ENCODE measurements at regions not wholly inside any gene's neighbourhood (a gene's known extent, or its start where the extent isn't known, plus 50 kb on each side); places are given as distances from the start of the nearest gene placed in this dataset.

DNA sequence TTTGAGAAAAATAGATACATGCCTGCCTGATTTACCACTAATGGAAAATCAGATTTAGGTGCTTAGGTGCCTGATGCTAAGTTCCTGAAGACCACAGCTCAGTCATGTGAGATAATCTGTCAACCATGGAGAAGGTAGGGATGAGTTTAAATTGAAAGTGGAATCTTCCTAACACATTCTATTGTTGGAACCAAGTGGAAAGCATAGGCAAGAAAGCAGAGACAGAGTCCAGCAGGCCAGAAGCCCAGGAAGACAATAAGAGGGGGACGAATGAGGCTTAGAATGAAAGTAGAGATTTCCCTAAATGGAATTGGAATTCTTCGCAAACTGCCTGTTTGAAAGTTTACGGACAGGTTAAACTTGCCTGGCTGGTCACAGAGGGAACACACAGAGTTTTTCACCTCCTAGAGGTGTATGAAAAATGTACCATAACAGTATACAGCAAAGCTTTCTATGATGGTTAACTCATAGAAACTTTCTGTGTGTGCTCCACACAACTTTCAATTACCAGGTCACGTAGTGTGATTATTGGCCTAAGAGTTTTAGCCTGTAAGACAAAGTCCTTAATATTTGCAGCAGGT, 453.8 kb upstream of the KCNMB2 start:
- no peak for DNase-seq
- H3K27me3 Mint-ChIP-seq, result no peaks in the 10 kb centered on the region
- H3K36me3 Mint-ChIP-seq, result peaks cover 3% of the 10 kb centered on the region
- no peak overlapping the region for H3K4me3 Mint-ChIP-seq
- H3K9me3 Mint-ChIP-seq, result no peaks in the 10 kb centered on the region
- H3K4me1 Mint-ChIP-seq, result peaks cover 44% of the 10 kb centered on the region
- H3K27ac Mint-ChIP-seq, result no peak overlapping the region

DNA sequence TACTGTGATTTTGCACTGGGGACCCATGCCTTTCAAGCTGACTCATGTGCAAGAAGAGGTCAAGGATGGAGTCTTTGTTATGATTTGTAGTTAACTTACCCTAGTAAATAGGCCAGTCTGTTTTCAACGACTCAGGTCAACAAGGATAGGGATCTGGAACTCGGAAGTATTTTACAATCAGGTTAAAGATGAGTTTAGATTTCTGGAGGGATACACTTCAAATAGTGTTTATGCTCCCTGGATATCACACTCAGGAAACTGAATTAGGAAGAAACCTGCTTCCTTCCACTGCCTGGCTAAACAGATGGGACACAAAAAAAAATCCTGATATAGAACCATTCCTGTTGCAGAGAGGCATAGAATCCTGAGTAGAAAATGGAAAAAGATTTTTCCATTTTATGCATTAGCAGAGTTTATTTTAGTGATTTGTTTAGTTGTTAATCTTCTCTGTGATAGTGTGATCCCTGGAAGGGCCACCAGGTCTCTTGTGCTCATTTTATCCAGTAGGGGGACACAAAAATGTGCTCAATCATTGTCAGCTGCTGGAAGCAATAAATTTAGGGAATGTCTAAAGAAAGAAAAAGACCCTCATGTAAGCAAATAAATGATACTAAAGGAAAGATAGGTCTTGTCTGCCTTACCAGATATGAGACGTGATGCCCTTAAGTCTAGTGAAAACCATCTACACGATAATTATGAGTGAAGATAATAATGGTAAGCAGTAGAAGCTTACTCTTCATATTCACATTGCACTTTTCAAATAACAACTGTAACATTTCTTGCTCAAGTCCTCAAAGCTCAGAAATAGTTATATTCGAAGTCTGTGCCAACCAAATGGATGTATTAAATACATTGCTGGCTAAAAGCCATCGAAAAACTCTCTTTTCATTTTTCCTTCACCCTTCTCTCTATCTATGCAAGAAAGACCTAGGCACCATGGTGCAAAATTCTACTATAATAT, 452.1 kb upstream of the KCNMB2 start:
- Mint-ChIP-seq H3K36me3 (peaks cover 3% of the 10 kb centered on the region), H3K4me1 (peaks cover 44% of the 10 kb centered on the region), H3K4me3 (no peak overlapping the region), H3K27ac (peak overlapping the region; percentile 32), H3K9me3 (no peaks in the 10 kb centered on the region), H3K27me3 (no peaks in the 10 kb centered on the region)
- DNase-seq, result no peak

DNA sequence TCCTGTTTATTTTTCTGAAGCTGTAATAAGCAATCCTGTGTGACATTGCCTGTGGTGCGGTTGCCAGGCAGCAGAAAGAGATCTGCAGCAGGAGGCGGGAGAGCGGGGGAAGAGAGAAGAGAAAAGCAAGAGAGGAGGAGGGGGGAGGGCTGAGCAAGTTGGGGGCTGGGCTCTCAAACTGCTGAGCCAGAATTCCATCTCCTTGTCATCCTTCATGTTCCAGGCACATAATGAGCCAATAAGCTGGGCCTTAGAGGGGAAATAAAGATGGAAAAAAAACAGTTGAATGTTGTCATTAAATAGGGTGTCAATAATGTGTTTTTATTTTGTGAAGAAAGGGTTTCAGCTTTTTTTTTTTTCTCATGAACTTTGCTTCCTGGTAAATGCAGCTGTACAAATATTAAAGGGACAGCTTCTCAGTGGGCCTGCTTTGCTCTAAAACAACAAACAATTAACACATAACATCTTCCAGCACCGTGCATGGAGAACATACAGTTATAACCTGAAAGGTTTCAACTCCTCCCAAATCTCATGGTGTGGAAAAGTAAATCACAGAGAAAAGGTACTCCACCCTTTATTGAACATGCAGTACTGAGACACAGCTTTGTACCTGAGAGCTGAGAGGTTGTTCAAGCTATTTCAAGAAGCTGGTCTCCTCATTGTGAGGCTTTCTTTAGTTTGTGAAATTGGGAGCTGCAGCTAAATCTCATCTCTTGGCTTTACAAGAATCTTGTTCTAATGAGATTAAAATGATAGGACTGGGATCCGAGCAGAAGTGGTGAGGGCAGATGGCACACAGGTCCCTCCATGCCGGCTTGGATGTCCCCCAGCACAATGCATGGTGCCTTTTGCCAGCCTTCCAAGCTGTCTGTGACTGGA, 451.1 kb upstream of the KCNMB2 start:
- H3K4me1 Mint-ChIP-seq, result peaks cover 40% of the 10 kb centered on the region

DNA sequence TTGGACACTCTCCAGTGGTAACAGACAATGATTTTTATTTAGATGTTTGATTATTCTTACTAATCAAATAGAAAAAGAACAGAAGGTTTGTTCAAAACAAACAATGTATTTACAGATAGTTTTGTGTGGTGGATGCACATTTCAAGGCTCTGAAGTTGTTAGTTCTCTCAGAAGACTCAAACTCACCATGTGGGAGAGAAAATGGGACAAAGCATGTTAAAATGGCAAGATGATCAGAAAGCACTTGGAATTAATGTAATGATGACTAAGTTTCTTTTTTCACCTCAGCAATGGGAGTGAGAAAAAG, 450.5 kb upstream of the KCNMB2 start:
- H3K27ac Mint-ChIP-seq, result no peak overlapping the region
- H3K27me3 Mint-ChIP-seq, result no peaks in the 10 kb centered on the region
- DNase-seq, result no peak
- peaks cover 3% of the 10 kb centered on the region for H3K36me3 Mint-ChIP-seq
- H3K9me3 Mint-ChIP-seq, result no peaks in the 10 kb centered on the region
- H3K4me1 Mint-ChIP-seq, result peaks cover 35% of the 10 kb centered on the region
- no peak overlapping the region for H3K4me3 Mint-ChIP-seq

More for the DNA sequence above, 451.1 kb upstream of the KCNMB2 start:
- H3K27me3 Mint-ChIP-seq, result no peaks in the 10 kb centered on the region
- DNase-seq, result peak; percentile 25
- no peak overlapping the region for H3K27ac Mint-ChIP-seq
- H3K4me3 Mint-ChIP-seq, result no peak overlapping the region
- H3K9me3 Mint-ChIP-seq, result no peaks in the 10 kb centered on the region
- peaks cover 3% of the 10 kb centered on the region for H3K36me3 Mint-ChIP-seq

DNA sequence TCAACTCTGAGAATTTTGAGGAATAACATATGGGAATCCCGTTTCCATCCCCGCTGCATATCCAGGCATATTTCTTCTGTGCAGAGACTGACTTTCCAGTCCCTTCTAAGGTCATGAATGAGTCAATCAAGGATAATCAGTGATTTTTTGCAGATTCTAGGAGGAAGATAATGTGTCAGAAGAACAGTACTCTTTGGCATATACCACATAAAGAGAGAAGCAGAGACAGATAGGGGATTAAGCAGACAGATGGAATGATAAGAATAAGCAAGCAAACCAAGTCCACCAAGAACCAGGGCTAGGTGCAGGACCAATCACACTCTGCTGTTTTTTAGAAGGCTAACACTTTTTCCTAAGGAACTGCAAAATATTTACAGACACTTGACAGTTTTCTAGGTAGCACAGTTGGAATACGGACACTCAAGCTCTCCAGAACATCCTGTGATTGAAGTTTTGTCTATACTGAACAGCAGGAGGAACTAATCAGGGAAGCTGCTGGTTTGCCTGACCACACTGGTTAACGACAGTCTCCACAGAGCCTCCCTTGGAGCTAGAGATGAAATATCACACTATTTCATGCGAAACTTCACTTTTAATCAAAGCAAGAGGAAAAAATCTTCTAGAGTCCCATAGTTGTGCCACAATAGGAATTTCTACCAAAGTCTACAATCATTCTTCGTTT, 450.0 kb upstream of the KCNMB2 start:
- DNase-seq, result no peak
- Mint-ChIP-seq H3K27me3 (no peaks in the 10 kb centered on the region), H3K36me3 (no peaks in the 10 kb centered on the region), H3K4me1 (peaks cover 34% of the 10 kb centered on the region), H3K9me3 (peaks cover 2% of the 10 kb centered on the region), H3K4me3 (no peak overlapping the region), H3K27ac (no peak overlapping the region)

DNA sequence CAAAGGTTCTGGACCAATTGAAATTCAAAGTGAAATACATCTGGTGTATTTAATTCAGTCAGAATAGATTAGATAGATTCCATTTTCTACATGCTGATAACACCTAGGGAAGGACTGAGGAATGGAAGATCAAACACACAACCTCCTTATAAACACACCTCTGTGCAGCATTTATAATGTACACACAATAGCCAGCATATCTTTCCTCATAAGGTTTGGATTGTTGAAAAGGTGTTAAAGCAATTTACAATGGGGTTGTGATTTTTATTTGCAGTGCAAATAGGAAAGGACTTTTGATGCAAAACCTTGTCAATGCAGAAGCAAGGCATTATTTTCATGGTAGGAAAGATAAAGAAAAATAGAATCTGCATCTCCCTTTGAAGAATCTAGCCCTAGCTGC, 448.9 kb upstream of the KCNMB2 start:
- H3K4me1 Mint-ChIP-seq, result peaks cover 31% of the 10 kb centered on the region
- peaks cover 9% of the 10 kb centered on the region for H3K9me3 Mint-ChIP-seq
- no peaks in the 10 kb centered on the region for H3K27me3 Mint-ChIP-seq
- no peak overlapping the region for H3K27ac Mint-ChIP-seq
- DNase-seq, result no peak
- no peak overlapping the region for H3K4me3 Mint-ChIP-seq
- peaks cover under 1% of the 10 kb centered on the region for H3K36me3 Mint-ChIP-seq

DNA sequence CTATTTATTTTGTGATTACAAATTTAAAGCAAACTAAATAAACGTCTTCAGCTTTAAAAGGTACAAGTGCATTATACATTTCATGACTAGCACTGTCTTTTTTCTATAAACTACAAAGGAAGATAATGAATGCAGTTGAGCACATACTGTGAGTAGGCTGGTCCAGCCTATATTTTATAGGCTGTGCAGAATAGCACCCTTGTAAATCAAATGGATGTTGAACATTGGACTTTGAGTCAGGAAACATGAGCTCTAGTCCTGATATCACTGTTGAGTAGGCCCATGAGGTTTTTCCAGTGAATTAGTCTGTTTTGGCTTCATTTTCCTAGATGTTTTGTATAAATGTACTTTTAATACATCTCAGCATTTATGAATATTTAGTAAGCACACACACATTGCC, 447.3 kb upstream of the KCNMB2 start:
- H3K27me3 Mint-ChIP-seq, result no peaks in the 10 kb centered on the region
- DNase-seq, result no peak
- no peak overlapping the region for H3K4me3 Mint-ChIP-seq
- H3K9me3 Mint-ChIP-seq, result peaks cover 21% of the 10 kb centered on the region
- H3K36me3 Mint-ChIP-seq, result peaks cover 4% of the 10 kb centered on the region
- H3K4me1 Mint-ChIP-seq, result peaks cover 28% of the 10 kb centered on the region
- no peak overlapping the region for H3K27ac Mint-ChIP-seq

DNA sequence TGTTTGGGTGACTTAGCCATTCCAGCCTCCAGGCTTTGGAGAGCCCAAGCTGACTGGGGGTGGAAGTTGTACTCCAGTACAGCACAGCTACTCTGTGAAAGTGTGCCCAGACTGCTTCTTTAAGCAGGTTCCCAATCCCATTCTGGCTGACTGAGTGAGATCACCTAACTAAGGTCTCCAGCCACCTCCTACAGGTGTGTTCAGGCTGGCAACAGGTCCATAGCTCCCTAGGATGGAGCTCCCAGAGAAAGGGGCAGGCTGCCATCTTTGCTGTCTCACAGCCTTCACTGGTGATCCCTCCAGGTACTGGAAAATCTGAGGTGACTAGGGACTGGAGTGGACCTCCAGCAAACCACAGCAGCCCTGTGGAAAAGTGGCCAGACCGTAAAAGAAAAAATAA, 445.3 kb upstream of the KCNMB2 start:
- Mint-ChIP-seq H3K27me3 (no peaks in the 10 kb centered on the region), H3K4me3 (no peak overlapping the region), H3K4me1 (peaks cover 10% of the 10 kb centered on the region), H3K9me3 (peaks cover 24% of the 10 kb centered on the region), H3K27ac (no peak overlapping the region), H3K36me3 (peaks cover 5% of the 10 kb centered on the region)
- no peak for DNase-seq

DNA sequence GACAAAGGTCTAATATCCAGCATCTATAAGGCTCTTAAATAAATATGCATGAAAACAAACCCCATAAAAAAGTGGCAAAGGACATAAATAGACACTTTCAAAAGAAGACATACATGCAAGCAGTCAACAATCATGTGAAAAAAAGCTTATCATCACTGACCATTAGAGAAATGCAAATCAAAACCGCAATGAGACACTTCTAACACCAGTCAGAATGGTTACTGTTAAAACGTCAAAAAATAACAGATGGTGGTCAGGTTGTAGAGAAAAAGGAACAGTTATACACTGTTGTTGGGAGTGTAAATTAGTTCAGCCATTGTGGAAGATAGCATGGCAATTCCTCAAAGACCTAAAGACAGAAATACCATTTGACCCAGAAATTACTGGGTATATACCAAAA, 440.7 kb upstream of the KCNMB2 start:
- Mint-ChIP-seq H3K4me1 (no peaks in the 10 kb centered on the region), H3K27me3 (no peaks in the 10 kb centered on the region), H3K36me3 (peaks cover 5% of the 10 kb centered on the region), H3K9me3 (peaks cover 26% of the 10 kb centered on the region), H3K27ac (no peak overlapping the region), H3K4me3 (no peak overlapping the region)
- no peak for DNase-seq

DNA sequence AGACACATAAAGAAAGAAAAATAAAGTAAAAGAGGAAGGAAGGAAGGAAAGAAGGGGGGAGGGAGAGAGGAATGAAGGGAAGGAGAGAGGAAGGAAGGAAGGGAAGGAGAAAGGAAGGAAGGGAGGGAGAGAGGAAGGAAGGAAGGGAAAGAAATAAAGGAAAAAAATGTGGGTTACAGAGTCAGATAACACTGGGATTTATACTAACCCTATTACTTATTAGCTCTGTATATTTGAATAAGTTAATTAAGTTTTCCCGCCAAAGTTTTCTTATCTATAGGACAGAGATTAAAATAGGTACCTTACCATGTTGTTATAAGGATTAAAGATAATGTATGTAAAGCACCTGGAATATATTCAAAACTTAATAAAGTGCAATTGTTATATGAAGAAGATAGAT, 439.3 kb upstream of the KCNMB2 start:
- H3K27me3 Mint-ChIP-seq, result no peaks in the 10 kb centered on the region
- no peaks in the 10 kb centered on the region for H3K4me1 Mint-ChIP-seq
- no peak overlapping the region for H3K4me3 Mint-ChIP-seq
- peaks cover 19% of the 10 kb centered on the region for H3K9me3 Mint-ChIP-seq
- peaks cover 5% of the 10 kb centered on the region for H3K36me3 Mint-ChIP-seq
- no peak for DNase-seq
- H3K27ac Mint-ChIP-seq, result no peak overlapping the region

DNA sequence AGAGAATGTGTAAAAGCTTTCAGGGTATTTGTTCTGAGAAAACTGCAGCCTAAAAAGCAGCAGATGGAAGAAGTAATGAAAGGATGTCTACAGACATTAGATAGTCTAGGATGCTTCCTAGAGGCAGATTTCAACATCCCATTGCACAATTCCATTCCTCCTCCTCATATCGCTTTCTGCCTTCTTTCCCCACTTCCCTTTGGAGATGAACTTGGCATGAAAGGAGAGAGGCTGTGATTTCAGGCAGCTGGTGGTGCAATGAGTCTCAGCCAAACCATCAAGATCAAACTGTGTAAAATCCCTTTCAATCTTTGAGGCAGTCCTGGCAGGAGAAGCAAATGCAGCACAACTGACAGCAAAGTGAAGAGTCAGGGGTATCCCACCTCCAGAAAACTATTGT, 438.7 kb upstream of the KCNMB2 start:
- peaks cover 16% of the 10 kb centered on the region for H3K9me3 Mint-ChIP-seq
- no peak overlapping the region for H3K4me3 Mint-ChIP-seq
- no peaks in the 10 kb centered on the region for H3K27me3 Mint-ChIP-seq
- no peaks in the 10 kb centered on the region for H3K4me1 Mint-ChIP-seq
- H3K27ac Mint-ChIP-seq, result no peak overlapping the region
- peaks cover 3% of the 10 kb centered on the region for H3K36me3 Mint-ChIP-seq
- no peak for DNase-seq

DNA sequence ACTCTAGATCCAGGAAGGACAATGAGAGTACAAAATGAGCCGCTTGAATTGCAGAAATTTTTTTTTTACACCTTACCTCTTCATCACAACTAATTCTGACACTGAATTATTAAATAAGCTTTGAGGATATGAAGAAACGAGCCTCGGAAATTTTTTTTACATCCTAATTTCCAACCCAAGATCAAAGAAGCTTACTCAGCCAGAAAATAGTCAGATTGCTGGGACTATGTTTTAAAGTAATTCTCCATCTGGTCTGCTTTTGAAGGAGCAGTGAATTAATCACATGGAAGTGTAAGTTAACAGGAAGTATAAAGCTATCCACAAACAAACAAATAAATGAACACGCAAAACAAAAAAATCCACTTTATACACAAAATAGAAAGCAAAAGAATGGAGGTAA, 437.0 kb upstream of the KCNMB2 start:
- no peaks in the 10 kb centered on the region for H3K36me3 Mint-ChIP-seq
- H3K27me3 Mint-ChIP-seq, result no peaks in the 10 kb centered on the region
- H3K4me3 Mint-ChIP-seq, result no peak overlapping the region
- H3K4me1 Mint-ChIP-seq, result no peaks in the 10 kb centered on the region
- H3K27ac Mint-ChIP-seq, result no peak overlapping the region
- no peak for DNase-seq
- peaks cover 3% of the 10 kb centered on the region for H3K9me3 Mint-ChIP-seq

DNA sequence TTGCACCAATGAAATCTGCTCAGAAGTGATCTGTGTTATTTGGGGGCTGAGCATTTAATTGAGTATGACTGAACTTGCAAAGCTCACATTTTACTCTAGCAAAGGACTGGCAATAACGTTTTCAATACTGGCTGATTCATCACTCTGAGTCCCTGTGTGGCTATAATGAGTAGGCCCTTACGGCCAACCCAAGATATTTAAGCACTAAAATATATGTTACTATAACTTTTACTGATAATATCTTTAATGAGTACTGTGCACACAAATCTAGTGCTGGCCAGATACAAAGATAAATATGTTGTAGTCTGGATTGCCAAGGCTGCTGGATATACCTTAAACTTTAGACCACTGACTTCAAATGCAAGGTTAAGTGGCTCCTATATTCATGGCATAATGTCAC, 436.4 kb upstream of the KCNMB2 start:
- H3K27ac Mint-ChIP-seq, result no peak overlapping the region
- no peak overlapping the region for H3K4me3 Mint-ChIP-seq
- H3K27me3 Mint-ChIP-seq, result no peaks in the 10 kb centered on the region
- H3K36me3 Mint-ChIP-seq, result no peaks in the 10 kb centered on the region
- H3K9me3 Mint-ChIP-seq, result peaks cover 3% of the 10 kb centered on the region
- no peaks in the 10 kb centered on the region for H3K4me1 Mint-ChIP-seq
- no peak for DNase-seq

DNA sequence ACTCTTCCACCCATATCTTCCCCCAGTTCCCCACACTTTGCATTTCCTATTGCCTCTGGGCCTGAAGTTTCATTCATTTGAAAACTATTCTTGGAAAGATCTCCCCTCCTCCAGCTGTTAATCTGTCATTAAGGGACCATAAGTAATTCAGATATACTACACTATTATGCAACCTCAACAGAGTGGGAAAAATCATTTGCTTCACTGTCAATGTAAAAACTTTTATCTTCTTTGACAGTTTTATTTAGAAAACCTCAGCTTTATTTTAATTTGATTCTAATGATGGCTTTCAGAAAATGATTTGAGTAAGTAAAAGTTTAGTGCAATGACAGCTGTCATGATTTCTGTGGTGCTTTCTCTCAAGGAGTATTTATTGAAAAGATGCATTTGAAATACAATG, 435.3 kb upstream of the KCNMB2 start:
- H3K4me3 Mint-ChIP-seq, result no peak overlapping the region
- H3K36me3 Mint-ChIP-seq, result no peaks in the 10 kb centered on the region
- peaks cover 3% of the 10 kb centered on the region for H3K9me3 Mint-ChIP-seq

DNA sequence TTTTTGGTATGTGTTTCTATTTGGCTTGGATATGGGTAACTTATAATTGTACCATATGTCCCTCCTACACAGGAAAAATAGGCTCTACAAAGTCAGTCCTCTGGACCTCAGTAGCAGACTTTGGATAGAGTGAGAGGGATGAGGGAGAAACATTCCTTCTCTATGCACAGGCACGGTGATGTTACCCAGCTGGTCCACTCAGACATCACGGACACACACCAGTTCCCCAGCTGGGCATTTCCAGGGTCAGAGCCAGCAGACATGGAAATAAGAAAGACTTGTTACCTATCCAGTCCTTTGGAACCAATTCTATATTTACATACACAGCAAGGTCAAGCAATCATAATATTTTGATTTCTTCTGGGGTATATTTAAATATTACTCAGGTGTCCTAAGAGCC, 433.1 kb upstream of the KCNMB2 start:
- Mint-ChIP-seq H3K27me3 (no peaks in the 10 kb centered on the region), H3K4me3 (no peak overlapping the region), H3K36me3 (no peaks in the 10 kb centered on the region), H3K27ac (no peak overlapping the region), H3K4me1 (no peaks in the 10 kb centered on the region), H3K9me3 (no peaks in the 10 kb centered on the region)
- DNase-seq, result no peak

More for the DNA sequence above, 435.3 kb upstream of the KCNMB2 start:
- Mint-ChIP-seq H3K27me3 (no peaks in the 10 kb centered on the region), H3K4me1 (no peaks in the 10 kb centered on the region), H3K27ac (no peak overlapping the region)
- no peak for DNase-seq
